GM12891 (cell line): ENCODE measurements at regions not wholly inside any gene's neighbourhood (a gene's known extent, or its start where the extent isn't known, plus 50 kb on each side); places are given as distances from the start of the nearest gene placed in this dataset.

Experiments
- POLR2A ChIP-seq: IDR thresholded peaks from 2 replicates; pipeline ENCODE4 v1.6.1; 2011; ENCODE audit warnings: low read depth, low read length, control low read depth
- POLR2AphosphoS5 ChIP-seq: IDR thresholded peaks from 2 replicates; pipeline ENCODE4 v1.6.1; 2011; ENCODE audit warnings: low read depth, low read length, control low read depth
- POU2F2 ChIP-seq: IDR thresholded peaks from 2 replicates; pipeline ENCODE4 v1.6.1; 2011; ENCODE audit warnings: low read depth, mild to moderate bottlenecking, control low read depth, low read length, moderate library complexity
- SPI1 ChIP-seq: IDR thresholded peaks from 2 replicates; pipeline ENCODE4 v1.6.1; 2011; ENCODE audit warnings: low read depth, low read length, control low read depth
- TAF1 ChIP-seq: IDR thresholded peaks from 2 replicates; pipeline ENCODE4 v1.6.1; 2011; ENCODE audit warnings: low read depth, low read length, control low read depth

DNA sequence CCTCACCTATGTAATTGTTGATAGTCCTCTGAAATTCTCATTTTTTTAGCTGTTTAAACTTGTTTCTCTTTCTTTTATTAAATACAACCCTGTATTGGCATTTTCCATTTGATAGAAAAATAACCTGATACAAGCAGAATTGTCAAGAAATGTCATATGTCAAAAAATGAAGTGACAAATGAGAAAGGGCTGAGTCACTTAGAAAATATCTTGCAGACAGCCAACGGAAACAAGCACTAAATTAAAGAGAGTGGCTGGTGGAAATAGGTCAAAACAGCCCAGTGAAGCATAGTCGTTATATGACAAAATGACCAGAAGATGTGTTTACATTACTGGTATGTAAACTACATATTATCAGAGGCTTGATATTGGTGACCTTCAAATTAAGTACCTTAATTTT, 484.4 kb downstream of the PLA2G4A start:
- TF ChIP-seq POLR2A (no peak), TAF1 (no peak), POLR2AphosphoS5 (no peak), POU2F2 (no peak), SPI1 (no peak)
